HG03045 (cell line): ENCODE measurements at regions not wholly inside any gene's neighbourhood (a gene's known extent, or its start where the extent isn't known, plus 50 kb on each side); places are given as distances from the start of the nearest gene placed in this dataset.
"Not testable (repeated sequence)": the region's sequence is repeated elsewhere in the genome, so short reads cannot be mapped to it uniquely, and the experiment has no call there.

Experiments used
- ATAC-seq: cut with Tn5 transposase; IDR thresholded peaks from one replicate; pipeline ENCODE4 v1.9.1; 2021; ENCODE audit warnings: mild to moderate bottlenecking, moderate library complexity; ENCODE audit not compliant: unreplicated experiment

GRCh38 chr13:78876915-78877549, 218.1 kb upstream of the OBI1 start:
- no peak for ATAC-seq

- ATAC-seq = no peak
Observed at GRCh38 chr13:78875792-78876580, 217.0 kb upstream of the OBI1 start.

GRCh38 chr13:78868991-78869390, 210.0 kb upstream of the OBI1 start:
- no peak for ATAC-seq

- ATAC-seq = no peak
Observed at GRCh38 chr13:78867655-78868054, 208.7 kb upstream of the OBI1 start.

- ATAC-seq = not testable (repeated sequence)
Observed at GRCh38 chr13:78866076-78866475, 207.1 kb upstream of the OBI1 start.

GRCh38 chr13:78862446-78862845, 203.5 kb upstream of the OBI1 start:
- no peak for ATAC-seq

GRCh38 chr13:78852709-78853108, 193.8 kb upstream of the OBI1 start:
- no peak for ATAC-seq

GRCh38 chr13:78845656-78846365, 186.9 kb upstream of the OBI1 start:
- no peak for ATAC-seq

GRCh38 chr13:78844106-78844505, 185.2 kb upstream of the OBI1 start:
- no peak for ATAC-seq

- no peak for ATAC-seq
Observed at GRCh38 chr13:78841358-78841963, 182.5 kb upstream of the OBI1 start.

- ATAC-seq = no peak
Observed at GRCh38 chr13:78836238-78836784, 177.4 kb upstream of the OBI1 start.

- no peak for ATAC-seq
Observed at GRCh38 chr13:78832461-78832860, 173.5 kb upstream of the OBI1 start.

- no peak for ATAC-seq
Observed at GRCh38 chr13:78830508-78830907, 171.6 kb upstream of the OBI1 start.

GRCh38 chr13:78829821-78830220, 170.9 kb upstream of the OBI1 start:
- ATAC-seq = no peak

GRCh38 chr13:78827471-78827870, 168.5 kb upstream of the OBI1 start:
- no peak for ATAC-seq

GRCh38 chr13:78826936-78827335, 168.0 kb upstream of the OBI1 start:
- no peak for ATAC-seq

GRCh38 chr13:78826312-78826711, 167.4 kb upstream of the OBI1 start:
- no peak for ATAC-seq

- no peak for ATAC-seq
Observed at GRCh38 chr13:78820541-78820940, 161.6 kb upstream of the OBI1 start.

GRCh38 chr13:78816592-78816991, 157.6 kb upstream of the OBI1 start:
- no peak for ATAC-seq

- no peak for ATAC-seq
Observed at GRCh38 chr13:78816154-78816553, 157.2 kb upstream of the OBI1 start.

- no peak for ATAC-seq
Observed at GRCh38 chr13:78806457-78806856, 147.5 kb upstream of the OBI1 start.
